OCI-LY1 (cell line): ENCODE measurements at regions not wholly inside any gene's neighbourhood (a gene's known extent, or its start where the extent isn't known, plus 50 kb on each side); places are given as distances from the start of the nearest gene placed in this dataset.

Experiments used
- H2AFZ ChIP-seq: fragments of 200-600 bp; sonication (generic), shearing (Covaris generic); 2 replicates; pipeline ENCODE4 v1.6.0; 2014; ENCODE audit warnings: antibody characterized with exemption, mild to moderate bottlenecking, low read length
- H3F3A ChIP-seq: fragments of 200-600 bp; sonication (generic), shearing (Covaris generic); 2 replicates; pipeline ENCODE4 v1.6.0; 2014; ENCODE audit warnings: mild to moderate bottlenecking, antibody characterized with exemption, low read length, moderate library complexity; ENCODE audit not compliant: insufficient read depth
- H3K27ac ChIP-seq: fragments of 200-600 bp; sonication (generic); 2 replicates; pipeline ENCODE4 v1.5.1; 2014; ENCODE audit warnings: low read length, mixed run types, mild to moderate bottlenecking, low read depth; ENCODE audit not compliant: poor library complexity, severe bottlenecking
- H3K27me3 ChIP-seq: fragments of 200-600 bp; sonication (generic); 2 replicates; pipeline ENCODE4 v1.6.0; 2014; ENCODE audit warnings: antibody characterized with exemption, mild to moderate bottlenecking, low read length, moderate library complexity; ENCODE audit not compliant: insufficient read depth
- H3K36me3 ChIP-seq: fragments of 200-600 bp; sonication (generic); 2 replicates; pipeline ENCODE4 v1.6.1; 2014; ENCODE audit warnings: mild to moderate bottlenecking, antibody characterized with exemption, low read length, moderate library complexity, mixed read lengths; ENCODE audit not compliant: insufficient read depth
- H3K4me1 ChIP-seq: fragments of 200-600 bp; sonication (generic); 2 replicates; pipeline ENCODE4 v1.5.1; 2014; ENCODE audit warnings: mild to moderate bottlenecking, low read length, moderate library complexity; ENCODE audit not compliant: insufficient read depth, severe bottlenecking
- H3K4me2 ChIP-seq: fragments of 200-600 bp; sonication (generic), shearing (Covaris generic); 2 replicates; pipeline ENCODE4 v1.6.1; 2014; ENCODE audit warnings: low read length
- H3K4me3 ChIP-seq: fragments of 200-600 bp; sonication (generic); 2 replicates; pipeline ENCODE4 v1.5.1; 2014; ENCODE audit warnings: low read length, low read depth, mild to moderate bottlenecking, mixed read lengths; ENCODE audit not compliant: poor library complexity, severe bottlenecking
- H3K79me2 ChIP-seq: fragments of 200-600 bp; shearing (Covaris generic); 2 replicates; pipeline ENCODE4 v1.6.1; 2016; ENCODE audit warnings: mixed run types, low read length, mixed read lengths; ENCODE audit not compliant: insufficient read depth
- H3K9ac ChIP-seq: fragments of 200-600 bp; sonication (generic), shearing (Covaris generic); 2 replicates; pipeline ENCODE4 v1.6.1; 2014; ENCODE audit warnings: mild to moderate bottlenecking, low read length, mixed read lengths
- H3K9me2 ChIP-seq: fragments of 200-600 bp; sonication (generic), shearing (Covaris generic); 2 replicates; pipeline ENCODE4 v1.6.1; 2014; ENCODE audit warnings: low read depth, mild to moderate bottlenecking, low read length, mixed read lengths
- H3K9me3 ChIP-seq: fragments of 200-600 bp; shearing (Covaris generic); 2 replicates; pipeline ENCODE4 v1.6.1; 2014; ENCODE audit warnings: low read length, mixed read lengths
- H4K20me1 ChIP-seq: fragments of 200-600 bp; sonication (generic), shearing (Covaris generic); 2 replicates; pipeline ENCODE4 v1.6.0; 2016; ENCODE audit warnings: mild to moderate bottlenecking, low read length; ENCODE audit not compliant: insufficient read depth
- EZH2 ChIP-seq: fragments of 200-600 bp; sonication (generic), shearing (Covaris generic); IDR thresholded peaks from 2 replicates; pipeline ENCODE4 v1.8.0; 2017; ENCODE audit warnings: borderline replicate concordance, mixed run types, mild to moderate bottlenecking, antibody characterized with exemption, low read length, moderate library complexity, mixed read lengths
- TF ChIP-seq, protein P1 (sequence below): fragments of 200-600 bp; sonication (generic), shearing (Covaris generic); IDR thresholded peaks from 2 replicates; pipeline ENCODE4 v1.5.1; 2017; ENCODE audit warnings: mild to moderate bottlenecking, antibody characterized with exemption, low read length, moderate library complexity, mixed read lengths

DNA sequence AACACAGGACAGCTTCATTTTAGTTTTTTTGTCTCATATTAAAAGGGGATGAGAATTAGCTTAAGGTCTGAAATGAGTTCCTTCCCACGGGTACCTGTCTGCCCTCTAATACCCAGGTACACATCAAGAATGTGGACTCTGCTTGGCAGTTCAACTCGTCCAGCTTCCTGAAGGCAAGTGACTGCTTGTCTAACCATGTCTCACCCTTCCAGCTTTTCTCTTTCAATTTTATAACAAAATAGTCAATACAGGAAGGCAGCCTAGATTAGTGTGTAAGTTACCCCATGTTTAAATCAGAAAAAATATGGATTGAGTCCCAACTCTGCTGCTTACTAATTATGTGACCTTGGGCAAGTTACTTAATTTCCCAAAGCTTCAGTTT lies 50.5 kb upstream of the C5orf46 start:
- no peaks in the 10 kb centered on the region for H3K79me2 ChIP-seq
- H3F3A ChIP-seq, result no peaks in the 10 kb centered on the region
- TF ChIP-seq EZH2, result no peak
- TF ChIP-seq, protein P1, sequence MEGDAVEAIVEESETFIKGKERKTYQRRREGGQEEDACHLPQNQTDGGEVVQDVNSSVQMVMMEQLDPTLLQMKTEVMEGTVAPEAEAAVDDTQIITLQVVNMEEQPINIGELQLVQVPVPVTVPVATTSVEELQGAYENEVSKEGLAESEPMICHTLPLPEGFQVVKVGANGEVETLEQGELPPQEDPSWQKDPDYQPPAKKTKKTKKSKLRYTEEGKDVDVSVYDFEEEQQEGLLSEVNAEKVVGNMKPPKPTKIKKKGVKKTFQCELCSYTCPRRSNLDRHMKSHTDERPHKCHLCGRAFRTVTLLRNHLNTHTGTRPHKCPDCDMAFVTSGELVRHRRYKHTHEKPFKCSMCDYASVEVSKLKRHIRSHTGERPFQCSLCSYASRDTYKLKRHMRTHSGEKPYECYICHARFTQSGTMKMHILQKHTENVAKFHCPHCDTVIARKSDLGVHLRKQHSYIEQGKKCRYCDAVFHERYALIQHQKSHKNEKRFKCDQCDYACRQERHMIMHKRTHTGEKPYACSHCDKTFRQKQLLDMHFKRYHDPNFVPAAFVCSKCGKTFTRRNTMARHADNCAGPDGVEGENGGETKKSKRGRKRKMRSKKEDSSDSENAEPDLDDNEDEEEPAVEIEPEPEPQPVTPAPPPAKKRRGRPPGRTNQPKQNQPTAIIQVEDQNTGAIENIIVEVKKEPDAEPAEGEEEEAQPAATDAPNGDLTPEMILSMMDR, result no peak
- no peaks in the 10 kb centered on the region for H3K9me2 ChIP-seq
- no peaks in the 10 kb centered on the region for H3K36me3 ChIP-seq
- no peak overlapping the region for H3K9ac ChIP-seq
- H3K4me2 ChIP-seq, result no peak overlapping the region
- no peak overlapping the region for H3K27ac ChIP-seq
- no peak overlapping the region for H2AFZ ChIP-seq
- no peaks in the 10 kb centered on the region for H3K27me3 ChIP-seq
- H3K4me3 ChIP-seq, result no peak overlapping the region
- no peaks in the 10 kb centered on the region for H3K4me1 ChIP-seq
- H4K20me1 ChIP-seq, result no peaks in the 10 kb centered on the region
- no peaks in the 10 kb centered on the region for H3K9me3 ChIP-seq

DNA sequence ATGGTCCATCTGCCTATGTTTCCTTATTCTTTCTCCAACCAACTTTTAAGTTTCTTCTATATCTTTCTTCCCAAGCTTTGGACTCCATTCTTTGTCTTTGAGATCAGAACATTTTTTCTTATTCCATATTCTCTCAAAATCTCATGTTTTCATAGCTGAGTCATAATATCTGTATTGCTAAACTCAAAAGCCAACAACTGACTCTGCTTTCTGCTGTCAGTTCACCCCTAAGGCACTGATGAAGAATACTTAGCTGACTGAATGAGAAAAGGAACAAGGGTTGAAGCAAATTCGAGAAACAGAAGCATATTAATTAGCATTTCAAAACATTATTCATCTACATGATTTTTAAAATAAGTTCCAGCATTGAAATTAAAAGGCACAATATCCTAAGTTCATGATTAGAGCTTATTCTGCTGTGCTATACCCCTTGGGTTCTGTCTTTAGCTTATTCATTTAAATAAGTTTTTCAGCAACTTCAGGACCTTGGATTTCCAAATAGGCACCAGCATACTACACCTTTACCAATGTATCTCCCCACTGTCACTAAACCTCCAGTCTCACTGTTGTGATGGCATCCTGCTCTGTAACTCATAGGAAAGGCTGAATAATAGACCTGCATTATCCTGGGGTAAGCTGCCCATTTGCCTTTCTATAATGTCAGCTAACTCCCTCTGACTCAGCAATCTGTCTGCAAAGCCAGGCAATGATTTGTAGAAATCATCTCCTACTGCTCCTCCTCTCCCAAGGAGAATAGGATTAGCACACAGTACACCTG lies 49.9 kb upstream of the C5orf46 start:
- H3K79me2 ChIP-seq, result no peaks in the 10 kb centered on the region
- TF ChIP-seq, protein P1, result no peak
- TF ChIP-seq EZH2, result no peak
- H3K9me3 ChIP-seq, result no peaks in the 10 kb centered on the region
- H3K27ac ChIP-seq, result no peak overlapping the region
- H3K4me1 ChIP-seq, result no peaks in the 10 kb centered on the region
- no peaks in the 10 kb centered on the region for H3K9me2 ChIP-seq
- H3K4me2 ChIP-seq, result no peak overlapping the region
- no peaks in the 10 kb centered on the region for H3K36me3 ChIP-seq
- H3K9ac ChIP-seq, result no peak overlapping the region
- H4K20me1 ChIP-seq, result no peaks in the 10 kb centered on the region
- no peak overlapping the region for H3K4me3 ChIP-seq
- H3F3A ChIP-seq, result no peaks in the 10 kb centered on the region
- no peaks in the 10 kb centered on the region for H3K27me3 ChIP-seq
- H2AFZ ChIP-seq, result no peak overlapping the region
